ENCODE measurements at regions not wholly inside any gene's neighbourhood (a gene's known extent, or its start where the extent isn't known, plus 50 kb on each side); places are given as distances from the start of the nearest gene placed in this dataset.

DNA sequence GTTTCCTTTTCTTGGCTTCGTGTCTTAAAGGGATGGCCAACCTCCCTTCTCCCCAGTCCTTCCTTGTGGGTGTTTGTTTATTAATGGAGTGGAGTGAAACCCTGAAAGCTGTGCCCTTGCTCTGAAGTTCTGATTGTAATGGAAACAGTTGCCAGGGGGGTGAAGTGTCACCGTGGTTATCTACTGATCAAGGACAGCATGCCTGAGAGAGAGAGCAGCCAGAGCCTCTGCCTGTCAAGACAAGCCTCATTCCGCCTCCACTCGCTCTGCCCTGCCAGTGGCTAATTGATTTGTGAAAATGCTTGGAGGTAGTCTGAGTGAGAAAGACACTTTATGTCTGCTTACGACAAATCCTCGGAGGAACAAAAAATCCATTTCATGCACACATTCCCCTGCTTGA lies 143.7 kb upstream of the SLC30A5 start:
- H3K4me3 ChIP-seq (ENCODE audit: low read depth, low read length) = no peak overlapping the region
- TF ChIP-seq, protein P1, sequence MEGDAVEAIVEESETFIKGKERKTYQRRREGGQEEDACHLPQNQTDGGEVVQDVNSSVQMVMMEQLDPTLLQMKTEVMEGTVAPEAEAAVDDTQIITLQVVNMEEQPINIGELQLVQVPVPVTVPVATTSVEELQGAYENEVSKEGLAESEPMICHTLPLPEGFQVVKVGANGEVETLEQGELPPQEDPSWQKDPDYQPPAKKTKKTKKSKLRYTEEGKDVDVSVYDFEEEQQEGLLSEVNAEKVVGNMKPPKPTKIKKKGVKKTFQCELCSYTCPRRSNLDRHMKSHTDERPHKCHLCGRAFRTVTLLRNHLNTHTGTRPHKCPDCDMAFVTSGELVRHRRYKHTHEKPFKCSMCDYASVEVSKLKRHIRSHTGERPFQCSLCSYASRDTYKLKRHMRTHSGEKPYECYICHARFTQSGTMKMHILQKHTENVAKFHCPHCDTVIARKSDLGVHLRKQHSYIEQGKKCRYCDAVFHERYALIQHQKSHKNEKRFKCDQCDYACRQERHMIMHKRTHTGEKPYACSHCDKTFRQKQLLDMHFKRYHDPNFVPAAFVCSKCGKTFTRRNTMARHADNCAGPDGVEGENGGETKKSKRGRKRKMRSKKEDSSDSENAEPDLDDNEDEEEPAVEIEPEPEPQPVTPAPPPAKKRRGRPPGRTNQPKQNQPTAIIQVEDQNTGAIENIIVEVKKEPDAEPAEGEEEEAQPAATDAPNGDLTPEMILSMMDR (IDR thresholded peaks at IDR 0.05; ENCODE audit: control insufficient read depth, extremely low read depth, insufficient read depth) = no peak
- DNase-seq (ENCODE audit: low read depth) = no peak

DNA sequence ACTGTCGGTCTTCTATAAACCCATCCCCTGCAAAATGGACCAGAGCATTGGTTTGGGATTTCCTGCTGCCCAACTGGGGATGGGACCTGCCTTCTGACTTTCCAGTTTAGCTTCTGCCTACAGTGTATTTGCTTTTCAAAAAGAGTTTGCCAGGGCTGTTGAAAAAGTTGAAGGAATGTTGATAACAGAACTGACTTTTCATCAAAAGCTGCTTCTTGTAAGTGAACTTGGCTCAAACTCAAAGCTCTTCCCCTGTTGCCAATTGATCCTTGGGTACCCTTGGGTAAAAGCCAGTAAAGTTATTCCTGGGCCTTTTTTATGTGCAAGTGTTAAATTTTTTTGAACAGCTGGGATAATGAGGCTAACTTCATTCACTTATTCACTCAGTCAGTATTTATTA lies 142.9 kb upstream of the SLC30A5 start:
- TF ChIP-seq, protein P1 (IDR thresholded peaks at IDR 0.05; ENCODE audit: control insufficient read depth, extremely low read depth, insufficient read depth) = no peak
- no peak overlapping the region for H3K4me3 ChIP-seq (ENCODE audit: low read depth, low read length)
- no peak for DNase-seq (ENCODE audit: low read depth)

DNA sequence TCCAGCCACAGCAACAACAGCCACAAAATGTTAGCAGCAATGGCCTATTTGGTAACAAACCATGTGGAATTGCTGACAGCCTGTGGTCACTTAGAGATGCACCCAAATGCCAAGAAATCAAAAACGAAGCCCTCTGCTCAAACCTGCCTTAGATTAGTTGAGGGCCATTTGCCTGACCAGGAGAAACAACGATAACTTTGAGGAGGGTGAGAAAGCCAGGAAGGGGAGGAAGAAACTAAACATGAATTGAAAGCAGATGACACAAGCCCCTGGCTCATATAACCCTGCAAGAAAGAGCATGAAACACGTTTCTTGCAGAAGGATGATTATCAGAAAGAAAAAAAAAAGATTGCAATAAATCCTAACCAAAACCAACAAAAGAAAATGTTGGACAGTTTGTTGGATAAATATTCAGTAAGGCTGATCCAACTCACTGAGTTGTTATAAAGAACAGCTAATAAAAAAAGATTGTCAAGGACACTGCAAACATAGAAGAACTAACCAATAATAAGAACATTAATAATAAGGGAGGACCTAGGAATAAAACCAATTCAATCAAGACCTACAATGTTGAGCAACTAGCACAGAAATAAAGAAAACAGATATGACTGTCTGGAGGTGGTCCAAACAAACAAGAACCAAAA lies 140.5 kb upstream of the SLC30A5 start:
- peak; percentile 75 for DNase-seq (ENCODE audit: low read depth)
- H3K4me3 ChIP-seq (ENCODE audit: low read depth, low read length) = no peak overlapping the region
- TF ChIP-seq, protein P1 (IDR thresholded peaks at IDR 0.05; ENCODE audit: control insufficient read depth, extremely low read depth, insufficient read depth) = no peak

DNA sequence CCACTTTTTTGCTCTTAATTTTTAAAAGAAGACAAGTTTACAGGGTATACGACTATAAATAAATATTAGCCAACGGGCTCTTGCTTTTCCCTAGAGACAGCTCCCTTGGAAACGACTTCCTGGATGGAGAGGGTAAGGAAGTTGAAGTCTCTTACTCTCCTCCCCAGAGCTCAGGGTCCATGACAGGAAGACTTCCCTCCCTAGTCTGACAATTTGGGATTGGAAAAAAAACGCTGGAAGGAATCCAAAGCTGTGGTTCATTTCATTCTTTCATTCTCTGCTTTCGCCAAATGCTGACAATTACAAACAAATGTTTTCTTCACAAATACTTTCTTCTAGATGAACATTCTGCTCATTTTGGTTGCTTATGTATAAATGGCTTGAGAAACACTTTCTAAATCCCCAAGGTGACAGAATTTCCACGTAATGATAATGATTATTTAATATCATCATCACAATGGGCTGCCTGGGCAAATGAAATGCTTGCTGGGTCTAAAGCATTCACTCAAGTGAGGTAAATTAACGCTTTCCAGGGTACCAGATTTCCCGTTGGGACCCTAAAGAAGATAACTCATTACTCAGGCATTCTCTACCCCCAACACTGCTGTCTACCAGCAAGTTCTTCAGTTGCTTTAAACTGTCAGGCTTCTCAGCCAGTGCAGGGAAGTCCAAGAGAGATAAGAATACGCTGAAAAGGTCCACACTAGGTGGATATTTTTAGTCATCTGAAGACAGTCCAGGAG lies 139.8 kb upstream of the SLC30A5 start:
- TF ChIP-seq, protein P1 (IDR thresholded peaks at IDR 0.05; ENCODE audit: control insufficient read depth, extremely low read depth, insufficient read depth) = no peak
- H3K4me3 ChIP-seq (ENCODE audit: low read depth, low read length) = no peak overlapping the region
- DNase-seq (ENCODE audit: low read depth) = no peak

DNA sequence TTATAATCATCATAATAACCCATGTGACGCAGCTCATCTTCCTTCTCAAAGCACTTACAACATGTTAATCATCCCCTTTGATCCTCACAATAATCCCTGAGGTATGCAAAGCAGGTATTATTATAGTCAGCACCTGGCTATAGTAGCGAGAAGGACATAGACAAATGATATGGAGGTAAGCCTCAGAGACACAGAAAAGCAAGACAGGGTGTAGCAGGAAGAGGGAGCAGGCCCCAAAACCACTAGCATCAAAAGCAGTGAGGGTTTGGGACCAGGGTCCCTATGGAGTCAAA lies 139.2 kb upstream of the SLC30A5 start:
- no peak for DNase-seq (ENCODE audit: low read depth)
- TF ChIP-seq, protein P1 (IDR thresholded peaks at IDR 0.05; ENCODE audit: control insufficient read depth, extremely low read depth, insufficient read depth) = no peak
- H3K4me3 ChIP-seq (ENCODE audit: low read depth, low read length) = no peak overlapping the region

DNA sequence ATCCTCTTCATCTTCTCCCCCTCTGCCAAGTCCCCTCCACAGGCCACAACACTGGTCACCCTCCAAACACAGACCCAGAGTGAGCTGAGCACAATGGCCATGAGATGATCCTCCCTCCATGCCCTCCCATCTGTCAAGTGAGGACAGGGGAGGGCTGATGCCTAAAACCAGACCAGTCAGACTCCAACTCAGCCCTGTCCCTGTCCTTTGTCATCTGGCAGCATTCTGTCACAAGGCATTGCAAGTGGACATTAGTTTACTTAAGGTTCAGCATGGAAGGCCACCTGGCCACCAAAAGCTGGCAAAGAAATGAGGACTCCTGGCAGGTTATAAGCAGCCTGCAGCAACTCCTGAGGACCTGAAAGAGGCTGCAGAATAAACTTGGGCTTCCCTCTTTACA lies 136.2 kb upstream of the SLC30A5 start:
- H3K4me3 ChIP-seq (ENCODE audit: low read depth, low read length) = no peak overlapping the region
- DNase-seq (ENCODE audit: low read depth) = no peak
- TF ChIP-seq, protein P1 (IDR thresholded peaks at IDR 0.05; ENCODE audit: control insufficient read depth, extremely low read depth, insufficient read depth) = no peak

DNA sequence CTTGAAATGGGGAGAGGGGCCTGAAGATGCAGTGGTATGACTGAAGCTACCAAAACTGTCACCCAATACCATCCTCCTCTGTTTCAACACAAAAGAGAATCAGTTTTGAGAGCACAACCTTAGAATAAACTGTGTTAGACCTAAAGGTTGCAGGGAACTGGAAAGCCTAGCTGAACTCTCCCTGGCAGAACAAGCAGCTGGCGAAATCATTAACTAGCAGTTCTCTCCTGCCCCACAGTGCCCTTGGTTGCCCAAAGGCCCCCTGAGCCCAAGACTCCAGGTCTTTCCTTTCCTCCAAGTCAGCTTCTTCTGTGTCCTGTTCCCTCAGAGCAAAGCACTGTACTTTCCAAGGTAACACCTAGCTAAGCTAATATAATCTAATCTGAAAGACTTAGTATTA lies 135.4 kb upstream of the SLC30A5 start:
- DNase-seq (ENCODE audit: low read depth) = no peak
- TF ChIP-seq, protein P1 (IDR thresholded peaks at IDR 0.05; ENCODE audit: control insufficient read depth, extremely low read depth, insufficient read depth) = no peak
- H3K4me3 ChIP-seq (ENCODE audit: low read depth, low read length) = no peak overlapping the region
